MM.1S (cell line): ENCODE measurements at regions not wholly inside any gene's neighbourhood (a gene's known extent, or its start where the extent isn't known, plus 50 kb on each side); places are given as distances from the start of the nearest gene placed in this dataset.

Experiments
- CTCF ChIP-seq: fragments of 300-600 bp; sonication (generic); IDR thresholded peaks from 2 replicates; pipeline ENCODE4 v1.5.1; 2016; ENCODE audit warnings: antibody characterized with exemption, low read length, mixed read lengths
- EZH2 ChIP-seq: fragments of 300-600 bp; sonication (generic); optimal IDR thresholded peaks from 2 replicates; pipeline ENCODE3; 2017; ENCODE audit warnings: low read depth, mild to moderate bottlenecking, antibody characterized with exemption, low read length, mixed read lengths

GRCh38 chr1:190858140-190858539 is 380.5 kb upstream of the BRINP3 start:
- TF ChIP-seq CTCF (no peak), EZH2 (no peak)
